Right lobe of liver (tissue), 4 donors: ENCODE measurements at regions not wholly inside any gene's neighbourhood (a gene's known extent, or its start where the extent isn't known, plus 50 kb on each side); places are given as distances from the start of the nearest gene placed in this dataset.

Source experiments
- CTCF ChIP-seq, 4 donors: fragments of 200-600 bp in 3 of 4; fragments of 450-650 bp in 1 of 4; IDR thresholded peaks; one replicate each; pipeline versions ENCODE4 v1.5.1 to v1.8.0; 2016 to 2022; ENCODE audit warnings: antibody characterized with exemption in 4 of 4, mild to moderate bottlenecking in 2 of 4
- POLR2A ChIP-seq: fragments of 450-650 bp; IDR thresholded peaks from one replicate; pipeline ENCODE4 v1.6.1; 2017; ENCODE audit warnings: antibody characterized with exemption, mild to moderate bottlenecking
- donor health status: DM: no; HTN: no; CAD: no.
- donor health status: DM: no; HTN: no; CAD: no.
- donor health status: DM: no; HTN: yes; CAD: no.

- TF ChIP-seq CTCF (IDR thresholded peaks at IDR 0.05) (no peak), POLR2A (no peak)
Observed at GRCh38 chr12:4985820-4986219, 57.9 kb upstream of the KCNA5 start.
